Panc1 (cell line): ENCODE measurements at regions not wholly inside any gene's neighbourhood (a gene's known extent, or its start where the extent isn't known, plus 50 kb on each side); places are given as distances from the start of the nearest gene placed in this dataset.

ENCODE experiments used
- ATAC-seq: fragments of 200-7000 bp; cut with Tn5 transposase; 2 replicates; pipeline ENCODE4 v1.9.1; 2020; ENCODE audit warnings: mild to moderate bottlenecking, moderate library complexity
- BruUV-seq: library from RNA; stranded (reverse); fragments of 400-500 nt; replicated peaks from 2 replicates; lab custom pipeline; 2021; lab: Mats Ljungman, UMichigan
- CTCF ChIA-PET: fragments of 300-600 bp; sonication (Branson Sonifier 250); formaldehyde crosslinking; loops from one replicate; lab custom pipeline; 2022; ENCODE audit warnings: antibody characterized with exemption; lab: Charles Lee
- POLR2A ChIA-PET: fragments of 300-600 bp; sonication (Branson Sonifier 250); formaldehyde crosslinking; loops from one replicate; lab custom pipeline; 2022; ENCODE audit warnings: antibody characterized with exemption; lab: Charles Lee
- DNase-seq: peaks from one replicate; pipeline ENCODE4 v3.0.0-alpha.2; 2010; ENCODE audit warnings: low read depth, low spot score
- H3K27ac ChIP-seq: 2 replicates; pipeline ENCODE4 v1.5.1; 2011; ENCODE audit warnings: mild to moderate bottlenecking, low read length, inconsistent platforms
- H3K27me3 ChIP-seq: fragments of 200-500 bp; sonication (Bioruptor generic); 2 replicates; pipeline ENCODE4 v1.6.0; 2014; ENCODE audit warnings: low read length, inconsistent platforms; ENCODE audit not compliant: control insufficient read depth, insufficient read depth
- H3K36me3 ChIP-seq: fragments of 200-500 bp; sonication (Bioruptor generic); 2 replicates; pipeline ENCODE4 v1.5.1; 2014; ENCODE audit warnings: inconsistent platforms, mild to moderate bottlenecking, low read length, moderate library complexity; ENCODE audit not compliant: control insufficient read depth, insufficient read depth
- H3K4me1 ChIP-seq: 2 replicates; pipeline ENCODE4 v1.5.1; 2011; ENCODE audit warnings: inconsistent platforms, mild to moderate bottlenecking, low read length, moderate library complexity; ENCODE audit not compliant: control insufficient read depth, insufficient read depth
- H3K4me3 ChIP-seq, 2 experiments: 2 replicates each; pipeline ENCODE4 v1.5.1; 2011 to 2012; ENCODE audit warnings: low read depth in 2 of 2, low read length in 2 of 2, mild to moderate bottlenecking in 2 of 2, inconsistent platforms in 1 of 2, moderate library complexity in 1 of 2
- H3K9me3 ChIP-seq: fragments of 200-500 bp; sonication (Bioruptor generic); 2 replicates; pipeline ENCODE4 v1.5.1; 2014; ENCODE audit warnings: low read depth, mild to moderate bottlenecking, inconsistent platforms, low read length, moderate library complexity; ENCODE audit not compliant: control insufficient read depth, insufficient read depth
- CTCF ChIP-seq: fragments of 450-650 bp; IDR thresholded peaks from 2 replicates; pipeline ENCODE4 v1.5.1; 2017; ENCODE audit warnings: mild to moderate bottlenecking
- POLR2AphosphoS5 ChIP-seq: IDR thresholded peaks from 2 replicates; pipeline ENCODE4 v1.6.1; 2012; ENCODE audit warnings: mild to moderate bottlenecking, low read depth, low read length, moderate library complexity
- REST ChIP-seq, 2 experiments: IDR thresholded peaks; 2 replicates each; pipeline ENCODE4 v1.6.1; 2011 to 2012; ENCODE audit warnings: low read depth in 2 of 2, control low read depth in 1 of 2, low read length in 1 of 2, mild to moderate bottlenecking in 1 of 2, moderate library complexity in 1 of 2; ENCODE audit not compliant: insufficient read depth in 1 of 2
- SIN3A ChIP-seq: IDR thresholded peaks from 2 replicates; pipeline ENCODE4 v1.6.1; 2012; ENCODE audit warnings: low read depth, mild to moderate bottlenecking, low read length, moderate library complexity, borderline replicate concordance; ENCODE audit not compliant: insufficient read depth
- TCF7L2 ChIP-seq: IDR thresholded peaks from 2 replicates; pipeline ENCODE4 v1.6.1; 2011; ENCODE audit warnings: mild to moderate bottlenecking, low read depth, low read length, inconsistent platforms
- in situ Hi-C: cut with HindIII; loops from 2 replicates; pipeline ENCODE4 v1.10.0; 2016; ENCODE audit warnings: low sequenced_read_pairs, low pct_unique_long_range_greater_than_20kb
- intact Hi-C: fragments of 100-400 bp; cut with micrococcal nuclease; formaldehyde crosslinking; loops from one replicate; pipeline ENCODE4 v1.10.0; 2022; ENCODE audit not compliant: unreplicated experiment

GRCh38 chr6:156474507-156475120, 302.6 kb upstream of the ARID1B start:
- no peak overlapping the region for H3K27ac ChIP-seq
- TF ChIP-seq REST (IDR thresholded peaks at IDR 0.05; ENCODE audit: insufficient read depth in 1 of 2, low read depth in 2 of 2, low read length in 1 of 2) (no peak), POLR2AphosphoS5 (no peak), TCF7L2 (no peak), SIN3A (no peak)
- H3K4me3 ChIP-seq = no peak overlapping the region
- intact Hi-C loops = no loop called here
- in situ Hi-C loops = no loop called here
- no peaks in the 10 kb centered on the region for H3K4me1 ChIP-seq
- no peaks in the 10 kb centered on the region; the same call in 1 of the 2 replicates for H3K36me3 ChIP-seq
- DNase-seq (no peak), ATAC-seq (no peak)
- no peaks in the 10 kb centered on the region for H3K9me3 ChIP-seq
- CTCF ChIA-PET = interaction anchor here (0.7 kb wide), 1 partner anchor 104 kb away, joined by 5 read pairs; no protein-coding TSS in a partner anchor
- BruUV-seq = no TSS peak
- POLR2A ChIA-PET = no interaction called here
- no peaks in the 10 kb centered on the region for H3K27me3 ChIP-seq

GRCh38 chr6:156471000-156471399, 306.2 kb upstream of the ARID1B start:
- CTCF ChIA-PET = no interaction called here
- Histone ChIP-seq H3K4me3 (no peak overlapping the region), H3K27me3 (no peaks in the 10 kb centered on the region), H3K9me3 (no peaks in the 10 kb centered on the region), H3K36me3 (no peaks in the 10 kb centered on the region), H3K27ac (no peak overlapping the region), H3K4me1 (no peaks in the 10 kb centered on the region)
- no peak for DNase-seq
- POLR2A ChIA-PET = no interaction called here
- intact Hi-C loops (no loop called here), in situ Hi-C loops (no loop called here)
- BruUV-seq = no TSS peak
- TF ChIP-seq REST (IDR thresholded peaks at IDR 0.05; ENCODE audit: insufficient read depth in 1 of 2, low read depth in 2 of 2, low read length in 1 of 2) (no peak), CTCF (no peak), TCF7L2 (no peak), POLR2AphosphoS5 (no peak), SIN3A (no peak)
- ATAC-seq = no peak
